Fibroblast of villous mesenchyme (primary cell): ENCODE measurements at regions not wholly inside any gene's neighbourhood (a gene's known extent, or its start where the extent isn't known, plus 50 kb on each side); places are given as distances from the start of the nearest gene placed in this dataset.
"Not testable (repeated sequence)": the region's sequence is repeated elsewhere in the genome, so short reads cannot be mapped to it uniquely, and the experiment has no call there.

Experiments used
- DNase-seq: peaks from one replicate; pipeline ENCODE4 v3.0.0-alpha.2; 2010; ENCODE audit warnings: low read depth
- H3K4me3 ChIP-seq: 2 replicates; pipeline ENCODE4 v1.5.1; 2011; ENCODE audit warnings: low read depth, mild to moderate bottlenecking, low read length
- CTCF ChIP-seq: IDR thresholded peaks from 2 replicates; pipeline ENCODE4 v1.5.1; 2012; ENCODE audit warnings: low read depth, mild to moderate bottlenecking, low read length; ENCODE audit not compliant: insufficient read depth

GRCh38 chr20:26373066-26373465 is 676.4 kb upstream of the ZNF337 start:
- not testable (repeated sequence) for DNase-seq, H3K4me3 ChIP-seq

GRCh38 chr20:26354511-26354910 is 657.9 kb upstream of the ZNF337 start:
- DNase-seq: no peak
- no peak overlapping the region for H3K4me3 ChIP-seq
- TF ChIP-seq CTCF: no peak

GRCh38 chr20:26347396-26347795 is 650.7 kb upstream of the ZNF337 start:
- TF ChIP-seq CTCF: no peak
- DNase-seq: no peak
- H3K4me3 ChIP-seq: no peak overlapping the region

GRCh38 chr20:26340460-26341065 is 643.9 kb upstream of the ZNF337 start:
- H3K4me3 ChIP-seq, DNase-seq: not testable (repeated sequence)

GRCh38 chr20:26324177-26324576 is 627.5 kb upstream of the ZNF337 start:
- no peak overlapping the region for H3K4me3 ChIP-seq
- no peak for TF ChIP-seq CTCF
- no peak for DNase-seq

GRCh38 chr20:26315054-26315453 is 618.4 kb upstream of the ZNF337 start:
- TF ChIP-seq CTCF: no peak
- H3K4me3 ChIP-seq: no peak overlapping the region
- DNase-seq: no peak

GRCh38 chr20:26309720-26310119 is 613.1 kb upstream of the ZNF337 start:
- H3K4me3 ChIP-seq, DNase-seq: not testable (repeated sequence)

- no peak for TF ChIP-seq CTCF
- no peak overlapping the region for H3K4me3 ChIP-seq
- DNase-seq: no peak
Measured at GRCh38 chr20:26308961-26309360, 612.3 kb upstream of the ZNF337 start.
